PC-3 (cell line): ENCODE measurements at regions not wholly inside any gene's neighbourhood (a gene's known extent, or its start where the extent isn't known, plus 50 kb on each side); places are given as distances from the start of the nearest gene placed in this dataset.

Experiments used
- ATAC-seq: fragments of 200-7000 bp; cut with Tn5 transposase; 2 replicates; pipeline ENCODE4 v1.9.1; 2020; ENCODE audit warnings: mild to moderate bottlenecking, moderate library complexity
- BruUV-seq: library from RNA; stranded (reverse); fragments of 400-500 nt; replicated peaks from 2 replicates; lab custom pipeline; 2021; lab: Mats Ljungman, UMichigan
- CTCF ChIA-PET: fragments of 300-600 bp; sonication (Branson Sonifier 250); formaldehyde crosslinking; loops from one replicate; lab custom pipeline; 2022; ENCODE audit warnings: antibody characterized with exemption; lab: Charles Lee
- POLR2A ChIA-PET: fragments of 300-600 bp; sonication (Branson Sonifier 250); formaldehyde crosslinking; loops from one replicate; lab custom pipeline; 2022; ENCODE audit warnings: antibody characterized with exemption; ENCODE audit not compliant: unreplicated experiment; lab: Charles Lee
- DNase-seq: peaks from one replicate; pipeline ENCODE4 v3.0.0-alpha.2; 2015
- H2AFZ ChIP-seq: fragments of 300-600 bp; sonication (generic); 2 replicates; pipeline ENCODE4 v1.6.0; 2016; ENCODE audit warnings: antibody characterized with exemption, low read length
- H3F3A ChIP-seq: fragments of 300-600 bp; sonication (generic); one replicate; pipeline ENCODE4 v1.6.0; 2017; ENCODE audit warnings: antibody characterized with exemption, low read length, control low read depth, mild to moderate bottlenecking; ENCODE audit not compliant: unreplicated experiment
- H3K27ac ChIP-seq: fragments of 300-600 bp; sonication (generic); 2 replicates; pipeline ENCODE4 v1.5.1; 2016; ENCODE audit warnings: mild to moderate bottlenecking, low read length
- H3K27me3 ChIP-seq: fragments of 300-600 bp; sonication (generic); 2 replicates; pipeline ENCODE4 v1.6.1; 2016; ENCODE audit warnings: low read length, mixed read lengths
- H3K36me3 ChIP-seq: fragments of 300-600 bp; sonication (generic); 2 replicates; pipeline ENCODE4 v1.6.1; 2016; ENCODE audit warnings: low read depth, mixed run types, low read length, mixed read lengths
- H3K4me1 ChIP-seq: fragments of 300-600 bp; sonication (generic); 2 replicates; pipeline ENCODE4 v1.5.1; 2016; ENCODE audit warnings: low read length; ENCODE audit not compliant: insufficient read depth
- H3K4me2 ChIP-seq: fragments of 300-600 bp; sonication (generic); 2 replicates; pipeline ENCODE4 v1.6.0; 2016; ENCODE audit warnings: low read length
- H3K4me3 ChIP-seq: fragments of 300-600 bp; sonication (generic); 2 replicates; pipeline ENCODE4 v1.5.1; 2016; ENCODE audit warnings: mild to moderate bottlenecking, low read length, mixed read lengths
- H3K79me2 ChIP-seq: fragments of 300-600 bp; sonication (generic); 2 replicates; pipeline ENCODE4 v1.6.1; 2017; ENCODE audit warnings: low read length, mixed read lengths
- H3K9ac ChIP-seq: fragments of 300-600 bp; sonication (generic); 2 replicates; pipeline ENCODE4 v1.6.0; 2016; ENCODE audit warnings: mild to moderate bottlenecking, low read length
- H3K9me2 ChIP-seq: fragments of 300-600 bp; sonication (generic); replicated peaks from 2 replicates; pipeline ENCODE4 v1.6.1; 2016; ENCODE audit warnings: mixed run types, low read length, mixed read lengths
- H3K9me3 ChIP-seq: fragments of 300-600 bp; sonication (generic); 2 replicates; pipeline ENCODE4 v1.6.1; 2016; ENCODE audit warnings: low read length, mixed read lengths
- H4K20me1 ChIP-seq: fragments of 300-600 bp; sonication (generic); 2 replicates; pipeline ENCODE4 v1.6.1; 2016; ENCODE audit warnings: low read length, mixed read lengths
- EZH2 ChIP-seq: fragments of 300-600 bp; sonication (generic); IDR thresholded peaks from one replicate; pipeline ENCODE4 v1.6.1; 2017; ENCODE audit warnings: antibody characterized with exemption, mild to moderate bottlenecking, low read length; ENCODE audit not compliant: unreplicated experiment
- EZH2phosphoT487 ChIP-seq: fragments of 300-600 bp; sonication (generic); IDR thresholded peaks from 2 replicates; pipeline ENCODE4 v1.6.1; 2018; ENCODE audit warnings: mild to moderate bottlenecking, antibody characterized with exemption, low read length, borderline replicate concordance
- intact Hi-C: fragments of 100-400 bp; cut with micrococcal nuclease; formaldehyde crosslinking; loops from 2 replicates; pipeline ENCODE4 v1.9.0; 2023
- TF ChIP-seq, protein P1 (sequence below): fragments of 300-600 bp; sonication (generic); conservative IDR thresholded peaks from 2 replicates; pipeline ENCODE4 v1.5.1; 2017; ENCODE audit warnings: antibody characterized with exemption, low read depth, mild to moderate bottlenecking, low read length

DNA sequence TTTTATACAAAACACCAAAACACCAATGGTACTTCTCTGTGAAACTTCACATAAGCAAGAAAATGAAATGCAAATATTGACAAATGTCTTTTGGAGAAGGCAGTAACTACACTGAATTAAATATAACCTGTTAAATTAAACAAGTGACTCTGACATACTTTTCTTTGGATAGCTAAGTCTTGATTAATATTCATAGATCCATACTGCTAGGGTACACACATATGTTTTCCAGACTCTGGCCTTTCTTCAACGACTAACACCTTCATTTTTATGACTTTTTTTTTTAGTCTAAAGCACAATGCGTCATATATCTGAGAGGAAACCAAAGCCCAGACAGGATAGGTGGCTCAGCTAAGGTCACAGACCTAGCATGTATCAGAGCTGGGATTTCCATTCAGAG lies 263.7 kb downstream of the TENT4A start:
- TF ChIP-seq EZH2phosphoT487, result no peak
- TF ChIP-seq, protein P1, sequence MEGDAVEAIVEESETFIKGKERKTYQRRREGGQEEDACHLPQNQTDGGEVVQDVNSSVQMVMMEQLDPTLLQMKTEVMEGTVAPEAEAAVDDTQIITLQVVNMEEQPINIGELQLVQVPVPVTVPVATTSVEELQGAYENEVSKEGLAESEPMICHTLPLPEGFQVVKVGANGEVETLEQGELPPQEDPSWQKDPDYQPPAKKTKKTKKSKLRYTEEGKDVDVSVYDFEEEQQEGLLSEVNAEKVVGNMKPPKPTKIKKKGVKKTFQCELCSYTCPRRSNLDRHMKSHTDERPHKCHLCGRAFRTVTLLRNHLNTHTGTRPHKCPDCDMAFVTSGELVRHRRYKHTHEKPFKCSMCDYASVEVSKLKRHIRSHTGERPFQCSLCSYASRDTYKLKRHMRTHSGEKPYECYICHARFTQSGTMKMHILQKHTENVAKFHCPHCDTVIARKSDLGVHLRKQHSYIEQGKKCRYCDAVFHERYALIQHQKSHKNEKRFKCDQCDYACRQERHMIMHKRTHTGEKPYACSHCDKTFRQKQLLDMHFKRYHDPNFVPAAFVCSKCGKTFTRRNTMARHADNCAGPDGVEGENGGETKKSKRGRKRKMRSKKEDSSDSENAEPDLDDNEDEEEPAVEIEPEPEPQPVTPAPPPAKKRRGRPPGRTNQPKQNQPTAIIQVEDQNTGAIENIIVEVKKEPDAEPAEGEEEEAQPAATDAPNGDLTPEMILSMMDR, result no peak
- TF ChIP-seq EZH2, result no peak
- Histone ChIP-seq H3K79me2 (no peaks in the 10 kb centered on the region), H2AFZ (no peak overlapping the region), H3K27me3 (peaks cover 42% of the 10 kb centered on the region), H3K27ac (no peak overlapping the region), H3F3A (no peaks in the 10 kb centered on the region), H3K9ac (no peak overlapping the region), H3K36me3 (no peaks in the 10 kb centered on the region), H3K4me1 (no peaks in the 10 kb centered on the region), H4K20me1 (no peaks in the 10 kb centered on the region), H3K4me3 (no peak overlapping the region), H3K9me3 (0 out of 2 replicates have a peak, but pooled peaks cover 4% of the 10 kb centered on the region), H3K9me2 (no peaks in the 10 kb centered on the region), H3K4me2 (no peak overlapping the region)
- DNase-seq (no peak), ATAC-seq (no peak)
- ChIA-PET POLR2A (no interaction called here), CTCF (no interaction called here)
- BruUV-seq, result no TSS peak
- intact Hi-C loops, result no loop called here

- CTCF ChIA-PET, result no interaction called here
- intact Hi-C loops, result no loop called here
- H3F3A ChIP-seq, result no peaks in the 10 kb centered on the region
- no peak overlapping the region for H3K9ac ChIP-seq
- peaks cover 47% of the 10 kb centered on the region for H3K27me3 ChIP-seq
- ATAC-seq, result no peak
- no peak overlapping the region for H3K27ac ChIP-seq
- no peak overlapping the region for H2AFZ ChIP-seq
- no TSS peak for BruUV-seq
- H3K4me3 ChIP-seq, result no peak overlapping the region
- no peaks in the 10 kb centered on the region for H3K79me2 ChIP-seq
- H3K4me1 ChIP-seq, result no peaks in the 10 kb centered on the region
- H3K36me3 ChIP-seq, result no peaks in the 10 kb centered on the region
- TF ChIP-seq EZH2phosphoT487 (no peak), EZH2 (no peak)
- TF ChIP-seq, protein P1, result no peak
- POLR2A ChIA-PET, result no interaction called here
- no peak overlapping the region for H3K4me2 ChIP-seq
- no peak for DNase-seq
- no peaks in the 10 kb centered on the region for H4K20me1 ChIP-seq
- H3K9me3 ChIP-seq, result no peaks in the 10 kb centered on the region
- no peaks in the 10 kb centered on the region for H3K9me2 ChIP-seq
Measured at GRCh38 chr5:6979061-6979460, 265.8 kb downstream of the TENT4A start.

DNA sequence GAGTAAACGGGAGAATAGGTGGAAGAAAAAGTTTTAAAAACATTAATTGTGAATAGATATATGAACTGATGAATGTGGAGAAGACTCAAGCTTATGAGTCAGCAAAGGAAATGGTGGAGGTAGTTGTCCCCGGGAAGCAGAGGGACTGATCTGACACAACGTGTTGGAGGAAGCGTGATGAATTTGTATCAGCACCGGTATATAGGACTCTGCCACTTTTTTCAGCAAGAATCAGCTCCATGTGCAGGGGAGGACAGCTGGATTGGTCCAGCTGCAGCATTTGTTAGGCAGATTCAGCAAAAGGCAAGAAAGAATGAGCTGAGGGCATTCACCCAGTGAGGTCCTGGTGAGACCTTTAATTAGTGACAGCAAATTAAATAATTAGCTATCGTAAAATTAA lies 276.0 kb downstream of the TENT4A start:
- intact Hi-C loops, result no loop called here
- Histone ChIP-seq H3K79me2 (no peaks in the 10 kb centered on the region), H3K4me2 (no peak overlapping the region), H3K27ac (no peak overlapping the region), H3F3A (no peaks in the 10 kb centered on the region), H3K9ac (no peak overlapping the region), H3K36me3 (no peaks in the 10 kb centered on the region), H3K9me3 (no peaks in the 10 kb centered on the region), H3K4me3 (no peak overlapping the region), H2AFZ (no peak overlapping the region), H3K27me3 (peaks cover 42% of the 10 kb centered on the region), H4K20me1 (no peaks in the 10 kb centered on the region), H3K9me2 (no peaks in the 10 kb centered on the region), H3K4me1 (no peaks in the 10 kb centered on the region)
- TF ChIP-seq, protein P1, result no peak
- TF ChIP-seq EZH2 (no peak), EZH2phosphoT487 (no peak)
- BruUV-seq, result no TSS peak
- DNase-seq (no peak), ATAC-seq (no peak)
- ChIA-PET POLR2A (no interaction called here), CTCF (no interaction called here)
